Adipocyte (in vitro differentiated cells): ENCODE measurements at regions not wholly inside any gene's neighbourhood (a gene's known extent, or its start where the extent isn't known, plus 50 kb on each side); places are given as distances from the start of the nearest gene placed in this dataset.
"Not testable (repeated sequence)": the region's sequence is repeated elsewhere in the genome, so short reads cannot be mapped to it uniquely, and the experiment has no call there.

Experiments
- DNase-seq: peaks from one replicate; pipeline ENCODE4 v3.0.0-alpha.2; 2015; ENCODE audit warnings: low read depth
- H3K27me3 ChIP-seq: replicated peaks from 2 replicates; pipeline ENCODE4 v1.7.0; 2013; ENCODE audit warnings: mild to moderate bottlenecking, low read length, moderate library complexity; ENCODE audit not compliant: control insufficient read depth, insufficient read depth
- H3K36me3 ChIP-seq: 2 replicates; pipeline ENCODE4 v1.7.0; 2013; ENCODE audit warnings: low read length, mild to moderate bottlenecking, moderate library complexity; ENCODE audit not compliant: control insufficient read depth, insufficient read depth, severe bottlenecking
- H3K4me1 ChIP-seq: 2 replicates; pipeline ENCODE4 v1.7.0; 2013; ENCODE audit warnings: mild to moderate bottlenecking, low read length, moderate library complexity; ENCODE audit not compliant: control insufficient read depth, insufficient read depth
- H3K4me3 ChIP-seq: 2 replicates; pipeline ENCODE4 v1.7.0; 2013; ENCODE audit warnings: mild to moderate bottlenecking, low read length, moderate library complexity
- H3K9ac ChIP-seq: 2 replicates; pipeline ENCODE4 v1.7.0; 2013; ENCODE audit warnings: mild to moderate bottlenecking, low read length, moderate library complexity
- H3K9me3 ChIP-seq: 2 replicates; pipeline ENCODE4 v1.7.0; 2013; ENCODE audit warnings: mild to moderate bottlenecking, low read length, moderate library complexity; ENCODE audit not compliant: control insufficient read depth

- no peak overlapping the region for H3K4me3 ChIP-seq
- peak; percentile 76 for DNase-seq
- peaks cover 35% of the 10 kb centered on the region for H3K4me1 ChIP-seq
- H3K9me3 ChIP-seq, result no peaks in the 10 kb centered on the region
- H3K27me3 ChIP-seq, result no peaks in the 10 kb centered on the region
- no peak overlapping the region for H3K9ac ChIP-seq
- H3K36me3 ChIP-seq, result no peaks in the 10 kb centered on the region
Measured at GRCh38 chr1:184888505-184888904, 85.8 kb downstream of the NIBAN1 start.

GRCh38 chr1:184882957-184883815 lies 91.1 kb downstream of the NIBAN1 start:
- no peaks in the 10 kb centered on the region for H3K9me3 ChIP-seq
- no peak overlapping the region for H3K9ac ChIP-seq
- peaks cover 37% of the 10 kb centered on the region for H3K4me1 ChIP-seq
- DNase-seq, result no peak
- H3K36me3 ChIP-seq, result no peaks in the 10 kb centered on the region
- no peaks in the 10 kb centered on the region for H3K27me3 ChIP-seq
- H3K4me3 ChIP-seq, result no peak overlapping the region

GRCh38 chr1:184881941-184882913 lies 92.1 kb downstream of the NIBAN1 start:
- Histone ChIP-seq H3K36me3 (no peaks in the 10 kb centered on the region), H3K9ac (peak overlapping the region; percentile 0), H3K4me3 (no peak overlapping the region), H3K4me1 (peaks cover 39% of the 10 kb centered on the region), H3K27me3 (no peaks in the 10 kb centered on the region), H3K9me3 (no peaks in the 10 kb centered on the region)
- no peak for DNase-seq

GRCh38 chr1:184879876-184880557 lies 94.3 kb downstream of the NIBAN1 start:
- Histone ChIP-seq H3K9ac (no peak overlapping the region), H3K36me3 (no peaks in the 10 kb centered on the region), H3K4me3 (no peak overlapping the region), H3K9me3 (no peaks in the 10 kb centered on the region), H3K4me1 (peaks cover 39% of the 10 kb centered on the region), H3K27me3 (no peaks in the 10 kb centered on the region)
- DNase-seq, result no peak

- Histone ChIP-seq H3K27me3 (no peaks in the 10 kb centered on the region), H3K9ac (no peak overlapping the region), H3K4me1 (peaks cover 39% of the 10 kb centered on the region), H3K9me3 (no peaks in the 10 kb centered on the region), H3K36me3 (no peaks in the 10 kb centered on the region), H3K4me3 (no peak overlapping the region)
- DNase-seq, result no peak
Measured at GRCh38 chr1:184878602-184879001, 95.7 kb downstream of the NIBAN1 start.

GRCh38 chr1:184878002-184878401 lies 96.3 kb downstream of the NIBAN1 start:
- H3K9me3 ChIP-seq, result no peaks in the 10 kb centered on the region
- H3K36me3 ChIP-seq, result no peaks in the 10 kb centered on the region
- DNase-seq, result no peak

GRCh38 chr1:184876015-184876414 lies 98.3 kb downstream of the NIBAN1 start:
- H3K36me3 ChIP-seq, DNase-seq, H3K27me3 ChIP-seq, H3K9me3 ChIP-seq, H3K9ac ChIP-seq, H3K4me3 ChIP-seq: not testable (repeated sequence)
- H3K4me1 ChIP-seq, result peaks cover 20% of the 10 kb centered on the region

More at GRCh38 chr1:184878002-184878401, 96.3 kb downstream of the NIBAN1 start:
- H3K4me3 ChIP-seq, result no peak overlapping the region
- H3K27me3 ChIP-seq, result no peaks in the 10 kb centered on the region
- no peak overlapping the region for H3K9ac ChIP-seq
- H3K4me1 ChIP-seq, result peaks cover 38% of the 10 kb centered on the region

- H3K9ac ChIP-seq, result no peak overlapping the region
- H3K27me3 ChIP-seq, result no peaks in the 10 kb centered on the region
- DNase-seq, result no peak
- no peaks in the 10 kb centered on the region for H3K36me3 ChIP-seq
- H3K4me1 ChIP-seq, result peaks cover 13% of the 10 kb centered on the region
- H3K9me3 ChIP-seq, result no peaks in the 10 kb centered on the region
- H3K4me3 ChIP-seq, result no peak overlapping the region
Measured at GRCh38 chr1:184875218-184875617, 99.1 kb downstream of the NIBAN1 start.

GRCh38 chr1:184870319-184870718 lies 104.0 kb downstream of the NIBAN1 start:
- DNase-seq, result no peak
- Histone ChIP-seq H3K27me3 (no peaks in the 10 kb centered on the region), H3K9ac (no peak overlapping the region), H3K36me3 (no peaks in the 10 kb centered on the region), H3K9me3 (no peaks in the 10 kb centered on the region), H3K4me1 (peaks cover 18% of the 10 kb centered on the region), H3K4me3 (no peak overlapping the region)

GRCh38 chr1:184867866-184868689 lies 106.2 kb downstream of the NIBAN1 start:
- Histone ChIP-seq H3K27me3 (no peaks in the 10 kb centered on the region), H3K9me3 (no peaks in the 10 kb centered on the region), H3K4me3 (no peak overlapping the region), H3K4me1 (peaks cover 18% of the 10 kb centered on the region), H3K9ac (no peak overlapping the region), H3K36me3 (no peaks in the 10 kb centered on the region)
- no peak for DNase-seq
